Small intestine (tissue), 7 donors: ENCODE measurements at regions not wholly inside any gene's neighbourhood (a gene's known extent, or its start where the extent isn't known, plus 50 kb on each side); places are given as distances from the start of the nearest gene placed in this dataset.
"Not testable (repeated sequence)": the region's sequence is repeated elsewhere in the genome, so short reads cannot be mapped to it uniquely, and the experiment has no call there.

Source experiments
- DNase-seq, 2 donors: peaks; one replicate each; pipeline versions ENCODE4 v3.0.0 to v3.0.0-alpha.2; 2013
- FAIRE-seq: peaks from 2 replicates; lab custom pipeline; 2012; peaks lifted over from hg19 to GRCh38; lab: Jason Lieb, UNC
- H3K27ac ChIP-seq, 3 donors: one replicate each; pipeline ENCODE4 v1.5.1; 2013; ENCODE audit warnings: low read length in 2 of 3, mild to moderate bottlenecking in 2 of 3, control low read depth in 1 of 3, inconsistent platforms in 1 of 3, low read depth in 1 of 3, moderate library complexity in 1 of 3
- H3K27me3 ChIP-seq, 3 donors: one replicate each; pipeline ENCODE4 v1.6.1; 2013; ENCODE audit warnings: low read length in 3 of 3, inconsistent platforms in 1 of 3; ENCODE audit not compliant: control insufficient read depth in 3 of 3, insufficient read depth in 3 of 3
- H3K36me3 ChIP-seq, 3 donors: one replicate each; pipeline ENCODE4 v1.6.1; 2013; ENCODE audit warnings: low read length in 3 of 3, inconsistent platforms in 1 of 3, low read depth in 1 of 3, mild to moderate bottlenecking in 1 of 3, moderate library complexity in 1 of 3; ENCODE audit not compliant: control insufficient read depth in 3 of 3, insufficient read depth in 2 of 3
- H3K4me1 ChIP-seq, 3 donors: one replicate each; pipeline ENCODE4 v1.6.1; 2013; ENCODE audit warnings: low read length in 2 of 3, inconsistent platforms in 1 of 3, low read depth in 1 of 3, mild to moderate bottlenecking in 1 of 3, moderate library complexity in 1 of 3; ENCODE audit not compliant: control insufficient read depth in 3 of 3, insufficient read depth in 2 of 3
- H3K4me3 ChIP-seq, 3 donors: one replicate each; pipeline ENCODE4 v1.5.1; 2013; ENCODE audit warnings: low read length in 3 of 3, control low read depth in 1 of 3, inconsistent platforms in 1 of 3, low read depth in 1 of 3, mild to moderate bottlenecking in 1 of 3, moderate library complexity in 1 of 3
- H3K9me3 ChIP-seq, 2 donors: one replicate each; pipeline ENCODE4 v1.6.1; 2013; ENCODE audit warnings: low read depth in 1 of 2, low read length in 1 of 2; ENCODE audit not compliant: control insufficient read depth in 2 of 2, insufficient read depth in 1 of 2
- WGBS, 3 donors: extraction: QIAGEN DNeasy Blood & Tissue Kit; methylation state at CpG; one replicate each; pipeline ENCODE4 v1.1.7; 2013; 5-methylcytosine and 5-hydroxymethylcytosine counted together
- donor health status: healthy with polysubstance abuse.
- donor health status: control.
- donor health status: control.
- donor health status: Bipolar disorder and iron deficiency.
- donor health status: healthy.

GRCh38 chr5:9775339-9775738 lies 145.2 kb upstream of the TAS2R1 start:
- FAIRE-seq (no peak), DNase-seq (no peak)
- peaks cover 0 to 2% (median 0%) of the 10 kb centered on the region in 3 donors for H3K27me3 ChIP-seq
- no peaks in the 10 kb centered on the region for H3K4me1 ChIP-seq
- peaks cover 0 to 2% of the 10 kb centered on the region in 2 donors for H3K9me3 ChIP-seq
- no peak overlapping the region for H3K4me3 ChIP-seq
- H3K27ac ChIP-seq, result no peak overlapping the region
- H3K36me3 ChIP-seq, result no peaks in the 10 kb centered on the region

DNA sequence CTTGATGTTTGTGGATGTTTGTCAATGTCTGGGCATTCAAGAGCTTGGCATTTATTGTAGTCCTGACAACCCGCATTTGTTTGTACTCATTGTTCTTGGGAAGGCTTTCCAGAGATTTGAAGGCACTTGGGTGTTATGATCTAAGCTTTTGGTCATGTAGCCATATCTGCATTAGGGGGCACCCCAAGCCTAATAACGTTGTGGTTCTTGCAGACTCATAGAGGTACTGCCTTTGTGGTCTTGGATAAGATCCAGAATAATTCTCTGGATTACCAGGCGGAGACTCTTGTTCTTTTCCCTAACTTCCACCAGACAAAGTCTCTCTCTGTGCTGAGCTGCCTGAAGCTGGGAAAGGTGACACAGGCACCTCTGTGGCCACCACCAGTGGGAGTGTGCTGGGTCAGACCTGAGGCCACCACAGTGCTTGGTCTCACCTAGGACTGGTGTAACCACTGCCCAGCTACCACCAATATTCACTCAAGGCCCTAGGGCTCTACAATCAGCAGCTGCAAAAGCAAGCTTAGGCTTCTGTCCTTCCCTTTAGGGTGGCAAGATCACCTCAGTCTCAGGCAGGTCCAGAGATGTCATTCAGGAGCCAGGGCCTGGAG lies 144.4 kb upstream of the TAS2R1 start:
- no peaks in the 10 kb centered on the region for H3K36me3 ChIP-seq
- FAIRE-seq (no peak), DNase-seq (peak; percentile 12 to 40)
- 17 to 53% (median 36%) methylated on average over 3 of the region's 3 CpGs for WGBS, 3 donors
- H3K27ac ChIP-seq, result no peak overlapping the region
- H3K4me3 ChIP-seq, result no peak overlapping the region
- no peaks in the 10 kb centered on the region for H3K9me3 ChIP-seq
- H3K27me3 ChIP-seq, result peaks cover 0 to 2% (median 0%) of the 10 kb centered on the region in 3 donors
- H3K4me1 ChIP-seq, result no peaks in the 10 kb centered on the region

GRCh38 chr5:9771079-9771478 lies 140.9 kb upstream of the TAS2R1 start:
- no peak for FAIRE-seq
- no peak for DNase-seq
- no peaks in the 10 kb centered on the region for H3K9me3 ChIP-seq
- H3K36me3 ChIP-seq, result no peaks in the 10 kb centered on the region
- no peak overlapping the region for H3K27ac ChIP-seq
- no peaks in the 10 kb centered on the region for H3K4me1 ChIP-seq
- 37 to 63% (median 55%) methylated on average over 1 of the region's 1 CpG for WGBS, 3 donors
- no peak overlapping the region for H3K4me3 ChIP-seq
- peaks cover 0 to 2% (median 0%) of the 10 kb centered on the region in 3 donors for H3K27me3 ChIP-seq

- WGBS, 3 donors, result 82 to 88% (median 83%) methylated on average over 3 of the region's 3 CpGs
- no peaks in the 10 kb centered on the region for H3K4me1 ChIP-seq
- peaks cover 0 to 2% (median 0%) of the 10 kb centered on the region in 3 donors for H3K27me3 ChIP-seq
- no peaks in the 10 kb centered on the region for H3K36me3 ChIP-seq
- no peak overlapping the region for H3K27ac ChIP-seq
- no peaks in the 10 kb centered on the region for H3K9me3 ChIP-seq
- no peak overlapping the region for H3K4me3 ChIP-seq
- FAIRE-seq, result no peak
- no peak for DNase-seq
Measured at GRCh38 chr5:9766581-9766980, 136.4 kb upstream of the TAS2R1 start.

DNA sequence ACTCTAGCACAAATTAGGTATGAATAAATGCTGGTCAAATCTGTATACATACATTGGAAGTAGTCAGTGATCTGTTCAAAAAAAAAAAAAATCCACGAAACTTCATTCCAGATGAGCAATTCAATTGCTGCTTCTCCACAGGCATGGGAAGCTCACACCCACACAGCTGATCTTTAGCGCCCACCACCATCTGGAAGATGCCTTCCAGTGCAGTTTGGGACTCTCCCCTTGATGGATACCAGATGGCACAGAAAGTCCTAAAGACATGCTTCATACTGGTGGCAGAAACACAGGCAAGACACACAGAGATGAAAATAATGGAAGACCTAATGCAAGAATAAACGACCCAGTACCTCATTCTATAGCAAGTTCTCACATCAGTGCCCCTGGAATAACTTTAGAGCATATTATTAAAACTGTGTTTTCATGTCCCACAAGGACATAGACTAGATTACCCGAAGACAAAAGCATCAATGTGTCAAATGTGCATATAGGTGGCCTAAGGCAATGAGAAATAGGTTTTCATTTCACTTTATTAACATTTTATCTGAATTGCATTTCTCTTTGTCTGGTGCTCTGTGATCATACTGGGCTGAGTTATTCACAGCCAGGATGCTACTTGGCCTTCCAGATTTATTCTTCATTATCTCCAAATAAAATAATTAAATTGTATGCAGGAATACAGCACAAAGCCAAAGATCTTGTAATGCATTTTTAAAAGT lies 135.4 kb upstream of the TAS2R1 start:
- FAIRE-seq, result no peak
- WGBS, 3 donors, result 39 to 60% (median 57%) methylated on average over 4 of the region's 4 CpGs
- no peaks in the 10 kb centered on the region for H3K4me1 ChIP-seq
- no peaks in the 10 kb centered on the region for H3K36me3 ChIP-seq
- H3K4me3 ChIP-seq, result no peak overlapping the region
- DNase-seq, result no peak
- no peaks in the 10 kb centered on the region for H3K27me3 ChIP-seq
- no peak overlapping the region for H3K27ac ChIP-seq
- no peaks in the 10 kb centered on the region for H3K9me3 ChIP-seq

GRCh38 chr5:9761706-9762105 lies 131.6 kb upstream of the TAS2R1 start:
- Histone ChIP-seq H3K9me3 (no peaks in the 10 kb centered on the region), H3K4me3 (no peak overlapping the region), H3K27ac (no peak overlapping the region), H3K36me3 (no peaks in the 10 kb centered on the region), H3K27me3 (no peaks in the 10 kb centered on the region), H3K4me1 (no peaks in the 10 kb centered on the region)
- 63 to 70% (median 68%) methylated on average over 4 of the region's 4 CpGs for WGBS, 3 donors
- FAIRE-seq, result no peak
- DNase-seq, result no peak

DNA sequence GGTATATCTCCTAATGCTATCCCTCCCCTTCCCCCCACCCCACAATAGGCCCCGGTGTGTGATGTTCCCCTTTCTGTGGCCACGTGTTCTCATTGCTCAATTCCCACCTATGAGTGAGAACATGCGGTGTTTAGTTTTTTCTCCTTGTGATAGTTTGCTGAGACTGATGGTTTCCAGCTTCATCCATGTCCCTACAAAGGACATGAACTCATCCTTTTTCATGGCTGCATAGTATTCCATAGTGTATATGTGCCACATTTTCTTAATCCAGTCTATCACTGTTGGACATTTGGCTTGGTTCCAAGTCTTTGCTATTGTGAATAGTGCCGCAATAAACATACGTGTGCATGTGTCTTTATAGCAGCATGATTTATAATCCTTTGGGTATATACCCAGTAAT lies 122.5 kb upstream of the TAS2R1 start:
- H3K9me3 ChIP-seq, H3K4me3 ChIP-seq, FAIRE-seq, H3K4me1 ChIP-seq, H3K27me3 ChIP-seq, H3K27ac ChIP-seq, H3K36me3 ChIP-seq, DNase-seq: not testable (repeated sequence)
- 72 to 96% (median 88%) methylated on average over 3 of the region's 5 CpGs for WGBS, 3 donors

DNA sequence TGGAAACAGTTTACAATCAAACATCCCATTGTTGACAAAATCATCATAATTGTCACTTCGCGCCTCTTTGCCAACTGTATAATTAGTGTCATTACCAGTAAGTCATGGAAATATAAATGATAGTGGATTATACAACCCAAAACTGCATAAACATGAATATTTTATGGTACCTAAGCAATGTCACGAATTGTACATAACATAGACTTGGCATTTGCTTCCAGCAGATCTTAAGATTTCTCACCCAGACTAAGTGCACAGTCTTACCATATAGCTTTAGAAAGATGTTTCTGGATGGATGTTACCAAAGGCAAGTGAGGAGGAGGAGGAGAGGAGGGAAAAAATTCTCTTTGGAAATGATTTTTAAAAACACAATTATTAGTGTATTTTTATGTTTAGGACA lies 113.4 kb upstream of the TAS2R1 start:
- no peak for DNase-seq
- Histone ChIP-seq H3K36me3 (no peaks in the 10 kb centered on the region), H3K9me3 (no peaks in the 10 kb centered on the region), H3K27ac (no peak overlapping the region), H3K27me3 (no peaks in the 10 kb centered on the region), H3K4me1 (no peaks in the 10 kb centered on the region), H3K4me3 (no peak overlapping the region)
- 71 to 81% (median 74%) methylated on average over 3 of the region's 3 CpGs for WGBS, 3 donors
- no peak for FAIRE-seq
